HUDEP-2 (cell line): ENCODE measurements at regions not wholly inside any gene's neighbourhood (a gene's known extent, or its start where the extent isn't known, plus 50 kb on each side); places are given as distances from the start of the nearest gene placed in this dataset.

ENCODE experiments used
- DNase-seq, 76 experiments: peaks; one replicate each; lab custom pipeline; 2025; ENCODE audit not compliant: unreplicated experiment in 76 of 76; lab: John Stamatoyannopoulos, UW

DNA sequence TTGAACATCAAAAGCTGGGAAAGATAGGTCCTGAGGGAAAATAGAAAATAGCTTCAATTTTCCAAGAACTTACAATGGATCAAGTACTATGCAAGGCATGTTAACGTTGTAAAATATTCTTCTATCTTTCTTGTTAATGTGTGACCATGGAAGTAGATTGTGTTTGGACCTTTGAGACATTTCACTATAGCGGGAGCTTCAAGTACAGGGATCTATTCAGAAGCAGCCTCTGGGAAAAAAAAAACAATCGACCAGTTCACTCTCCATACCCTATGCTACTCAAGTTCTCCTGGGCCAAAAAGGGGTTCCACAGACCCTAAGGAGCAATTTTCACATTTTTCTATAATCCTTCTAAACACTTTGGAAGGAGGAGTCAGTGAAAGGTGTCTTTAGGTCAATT, 54.1 kb upstream of the ATP10B start:
- no peak for DNase-seq

DNA sequence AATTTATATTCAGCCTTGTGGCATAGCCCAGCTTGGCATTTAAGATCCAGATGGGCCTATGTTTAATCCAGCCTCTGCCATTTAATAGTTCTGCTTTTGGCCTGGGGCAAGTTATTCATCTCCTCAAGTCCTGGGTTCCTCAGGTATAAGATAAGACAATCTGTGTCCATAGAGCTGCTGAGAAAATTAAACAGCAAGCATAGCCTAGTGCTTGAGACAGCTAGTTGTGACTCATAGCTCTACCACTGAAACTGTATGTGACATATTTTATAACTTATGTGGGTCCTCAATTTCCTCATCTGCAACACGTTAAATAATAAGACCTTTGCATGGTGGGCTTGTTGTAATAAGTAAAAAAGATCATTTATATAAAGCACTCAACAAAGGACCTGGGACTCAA, 53.3 kb upstream of the ATP10B start:
- DNase-seq, result no peak

DNA sequence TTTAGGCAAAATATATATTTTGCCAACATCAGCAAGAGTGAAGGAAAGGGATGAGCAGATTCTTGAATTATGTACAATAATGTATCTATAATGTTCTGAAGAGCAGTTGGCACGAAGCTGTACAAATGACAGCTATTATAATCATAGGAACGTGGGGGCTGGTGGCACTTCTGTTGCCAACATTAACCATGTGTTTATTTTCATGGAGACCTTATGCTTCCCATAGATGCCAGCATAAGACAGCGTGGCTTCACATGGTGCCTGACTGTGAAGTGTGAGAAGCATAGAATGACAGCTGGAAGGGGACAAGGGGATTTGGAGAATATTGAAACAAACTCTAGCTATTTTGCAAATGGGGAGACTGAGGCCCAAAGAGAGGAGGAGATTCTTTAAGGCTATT, 52.6 kb upstream of the ATP10B start:
- no peak for DNase-seq

DNA sequence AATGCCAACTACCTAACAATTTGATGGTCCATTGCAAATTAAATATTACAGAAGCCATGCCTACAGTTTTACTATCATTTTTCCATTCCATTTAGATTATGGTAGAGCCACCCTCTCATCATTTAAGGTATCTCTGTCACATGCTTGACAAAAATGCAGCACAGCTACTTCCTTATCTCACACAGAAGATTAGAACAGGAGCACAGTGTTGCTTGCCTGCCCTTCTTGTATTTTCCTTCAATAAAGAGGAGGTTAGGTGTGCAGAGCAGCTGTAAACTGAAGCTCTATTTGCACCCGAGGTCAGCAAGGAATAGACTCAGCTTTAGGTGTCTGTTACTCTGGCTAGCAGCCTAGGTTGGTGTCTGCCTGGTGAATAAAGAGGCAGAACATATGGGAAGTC, 51.5 kb upstream of the ATP10B start:
- no peak for DNase-seq

DNA sequence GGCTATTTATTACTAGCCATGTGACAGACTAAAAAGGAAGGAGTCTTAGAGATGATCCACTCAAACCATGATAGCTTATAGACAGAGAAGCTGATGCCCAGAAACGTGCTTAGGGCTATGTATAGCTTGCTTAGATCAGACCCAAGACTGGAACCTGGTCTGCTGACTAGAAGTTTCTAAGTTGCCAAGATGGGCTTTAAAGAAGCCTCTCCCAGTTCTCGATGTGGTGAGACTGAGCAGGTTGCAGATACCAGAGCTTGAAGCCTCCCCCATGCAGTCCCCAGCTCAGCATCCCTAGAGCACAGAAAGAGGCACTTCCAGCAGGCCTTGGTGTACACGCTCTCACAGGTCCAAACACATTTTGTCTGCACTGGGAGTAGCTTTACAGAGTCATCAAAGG, 51.1 kb upstream of the ATP10B start:
- DNase-seq, result no peak
